Mucosa of gallbladder (tissue), 1 donor: ENCODE measurements at regions not wholly inside any gene's neighbourhood (a gene's known extent, or its start where the extent isn't known, plus 50 kb on each side); places are given as distances from the start of the nearest gene placed in this dataset.
"Not testable (repeated sequence)": the region's sequence is repeated elsewhere in the genome, so short reads cannot be mapped to it uniquely, and the experiment has no call there.

Experiments used
- DNase-seq: peaks from one replicate; pipeline ENCODE4 v3.0.0-alpha.2; 2020; ENCODE audit warnings: low spot score
- donor health status: DM: no; HTN: no; CAD: no.

DNA sequence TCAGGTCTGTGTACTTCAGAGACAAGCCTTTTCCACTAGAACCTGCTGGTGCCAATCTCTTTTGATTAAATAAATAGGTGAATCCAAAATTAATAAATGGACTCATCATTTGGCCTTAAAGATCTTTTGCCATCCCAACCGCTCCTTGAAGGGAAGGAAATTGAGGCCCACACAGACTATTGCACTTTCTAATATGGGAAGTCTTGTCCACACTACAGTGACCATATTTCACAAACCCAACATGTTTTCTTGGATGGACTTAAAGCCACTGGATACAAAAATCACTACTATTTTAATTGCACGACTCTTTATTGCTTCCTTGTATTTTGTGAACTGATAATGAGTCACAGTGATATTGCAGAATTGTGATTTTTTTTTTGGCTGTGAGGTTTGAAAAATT lies 135.0 kb downstream of the DIRAS2 start:
- DNase-seq, result no peak

DNA sequence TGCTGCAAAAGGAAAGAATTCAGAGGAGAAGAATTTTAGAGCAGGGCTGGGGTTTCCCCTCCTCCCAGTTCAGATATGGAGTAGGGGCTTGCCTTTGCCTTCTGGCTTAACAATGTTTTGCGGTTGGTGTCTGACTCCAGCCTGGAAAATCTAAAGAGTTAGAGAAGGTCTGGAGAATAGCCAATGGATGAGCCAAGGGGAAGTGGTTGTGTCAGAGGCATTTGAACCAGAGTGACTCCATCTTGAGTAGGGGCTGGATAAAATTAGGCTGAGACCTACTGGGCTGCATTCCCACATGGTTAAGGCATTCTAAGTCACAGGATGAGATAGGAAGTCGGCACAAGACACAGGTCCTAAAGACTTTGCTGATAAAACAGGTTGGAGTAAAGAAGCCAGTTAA lies 133.7 kb downstream of the DIRAS2 start:
- DNase-seq, result no peak

- no peak for DNase-seq
These were observed 130.9 kb downstream of the DIRAS2 start for GRCh38 chr9:90511711-90512110.

DNA sequence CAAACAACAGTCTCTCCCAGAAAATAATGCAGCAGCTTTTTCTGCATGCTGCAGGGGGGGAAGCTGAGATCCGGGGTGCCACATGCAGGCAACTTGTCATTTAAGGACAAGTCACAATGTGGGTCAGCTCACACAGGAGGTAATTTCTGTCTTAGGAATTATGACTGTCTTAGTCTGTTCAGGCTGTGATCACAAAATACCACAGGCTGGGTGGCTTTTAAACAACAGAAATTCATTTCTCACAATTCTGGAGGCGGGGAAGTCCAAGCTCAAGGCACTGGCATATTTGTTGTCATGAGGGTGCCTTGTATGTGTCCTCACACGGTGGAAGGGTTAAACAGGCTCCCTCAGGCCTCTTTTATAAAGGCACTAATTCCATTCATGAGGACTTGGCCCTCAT lies 127.7 kb downstream of the DIRAS2 start:
- DNase-seq, result no peak

DNA sequence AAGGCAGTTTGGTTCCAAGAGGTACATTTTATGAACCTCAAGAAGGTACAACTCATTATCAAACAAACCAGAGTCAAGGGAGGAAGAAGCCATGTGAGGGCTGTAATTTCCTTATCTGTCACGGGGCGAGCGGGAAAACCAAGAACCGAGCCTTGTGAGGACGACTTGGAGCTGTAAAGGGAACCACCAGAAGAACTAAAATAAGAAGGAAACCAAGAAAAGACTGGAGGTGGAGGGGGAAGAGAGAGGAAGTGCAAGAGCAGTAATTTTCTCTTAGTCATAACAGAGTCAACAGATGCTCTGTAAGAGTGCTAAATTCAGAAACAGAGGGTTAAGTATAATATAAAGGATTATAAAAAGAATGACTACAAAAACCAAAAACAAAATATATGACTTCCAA lies 127.1 kb downstream of the DIRAS2 start:
- DNase-seq, result no peak

- DNase-seq, result no peak
These were observed 125.5 kb downstream of the DIRAS2 start for GRCh38 chr9:90517103-90517502.

DNA sequence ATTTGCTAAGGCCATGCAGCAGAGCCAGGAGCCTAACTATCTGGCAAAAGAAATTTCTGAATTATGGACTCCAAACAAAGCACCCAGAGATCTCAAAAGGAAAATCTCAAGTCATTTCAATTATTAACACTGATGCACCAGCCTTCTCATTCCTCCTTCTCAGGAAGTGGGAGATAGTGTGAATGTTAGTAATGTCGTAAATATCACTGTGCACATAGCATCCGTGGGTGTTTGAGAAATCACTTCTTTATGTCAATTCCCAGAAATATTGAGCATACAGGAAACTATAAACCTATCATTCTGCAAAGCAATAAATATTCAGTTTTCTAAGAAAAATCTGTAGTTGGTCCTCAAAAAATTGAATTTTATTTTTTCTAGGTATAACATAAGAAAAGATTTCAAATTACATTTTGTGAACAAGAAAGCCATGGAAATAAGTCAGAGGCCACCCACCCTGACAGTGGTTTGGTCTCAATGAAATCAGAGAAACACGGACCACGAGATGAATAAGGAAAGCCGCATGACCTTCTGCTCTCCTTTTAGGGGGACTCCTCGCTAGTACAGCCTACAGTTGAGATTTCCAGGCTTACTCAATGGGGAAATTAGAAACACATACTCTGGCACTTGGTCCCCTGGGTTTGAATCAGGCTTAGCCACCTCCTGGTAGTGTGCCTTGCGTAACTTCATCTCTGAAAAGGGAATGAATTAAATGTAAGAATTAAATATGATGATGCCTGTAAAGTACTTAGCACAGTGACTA lies 120.6 kb downstream of the DIRAS2 start:
- no peak for DNase-seq

- DNase-seq, result no peak
These were observed 118.7 kb downstream of the DIRAS2 start for GRCh38 chr9:90523958-90524357.

DNA sequence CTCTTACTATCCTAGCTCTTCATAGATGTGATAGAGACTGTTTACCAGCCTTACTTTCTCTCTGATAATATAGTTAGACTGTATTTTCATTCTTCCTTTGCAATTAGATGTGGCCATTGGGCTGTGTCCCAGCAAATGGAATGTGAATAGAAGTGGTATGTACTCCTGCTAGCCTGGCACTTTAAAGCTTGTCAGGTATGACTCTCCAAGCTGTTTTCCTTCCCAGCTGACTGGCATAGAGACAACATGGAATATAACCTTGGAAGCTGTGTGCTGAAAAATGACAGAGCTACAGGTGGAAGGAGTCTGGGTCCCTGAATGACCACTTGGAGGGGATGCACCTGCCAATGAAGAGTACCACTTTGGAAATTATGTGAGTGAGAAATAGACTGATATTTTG lies 116.2 kb downstream of the DIRAS2 start:
- no peak for DNase-seq

GRCh38 chr9:90536094-90536493 lies 106.5 kb downstream of the DIRAS2 start:
- DNase-seq, result not testable (repeated sequence)

- no peak for DNase-seq
These were observed 104.1 kb downstream of the DIRAS2 start for GRCh38 chr9:90538566-90538965.

- DNase-seq, result no peak
These were observed 103.3 kb downstream of the DIRAS2 start for GRCh38 chr9:90539286-90539685.

GRCh38 chr9:90540734-90541133 lies 101.9 kb downstream of the DIRAS2 start:
- no peak for DNase-seq

DNA sequence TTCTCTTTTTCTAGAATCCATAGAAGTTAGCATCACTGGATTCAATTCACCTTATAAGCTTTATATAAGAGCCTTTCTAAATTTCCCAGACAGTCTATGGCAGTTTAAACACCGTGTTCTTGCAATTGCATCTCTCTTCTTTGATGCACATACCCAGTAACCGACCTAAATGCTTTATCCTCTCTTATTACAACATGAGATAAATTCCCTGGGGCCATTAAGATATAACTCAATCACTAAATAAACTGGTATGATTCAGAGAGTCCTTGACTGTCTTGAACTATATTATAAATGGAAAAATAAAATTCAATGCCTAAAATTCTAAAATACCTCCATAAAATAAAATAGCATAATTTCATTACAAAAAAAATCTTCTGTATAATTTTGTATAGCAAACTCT lies 98.1 kb downstream of the DIRAS2 start:
- DNase-seq, result no peak

GRCh38 chr9:90546200-90546599 lies 96.4 kb downstream of the DIRAS2 start:
- peak; percentile 65 for DNase-seq

DNA sequence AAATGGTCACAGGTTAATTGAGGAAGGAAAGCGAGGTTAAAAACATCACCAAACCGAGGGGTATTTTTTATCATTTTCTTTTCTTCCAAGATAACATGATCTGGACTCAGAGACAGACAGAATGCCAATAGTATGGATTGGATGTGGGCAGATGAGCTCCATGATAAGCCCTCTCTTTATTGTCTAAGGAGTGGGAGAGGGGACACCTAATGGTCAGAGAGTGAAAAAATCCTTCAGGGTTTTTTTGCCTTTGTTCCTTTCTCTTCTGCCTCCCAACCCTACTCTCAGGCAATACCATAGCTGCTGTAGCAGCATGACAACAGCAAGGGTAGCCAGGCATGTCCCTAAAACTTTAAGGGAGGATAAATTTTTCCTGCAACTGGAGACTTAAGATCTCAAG lies 94.7 kb downstream of the DIRAS2 start:
- no peak for DNase-seq

DNA sequence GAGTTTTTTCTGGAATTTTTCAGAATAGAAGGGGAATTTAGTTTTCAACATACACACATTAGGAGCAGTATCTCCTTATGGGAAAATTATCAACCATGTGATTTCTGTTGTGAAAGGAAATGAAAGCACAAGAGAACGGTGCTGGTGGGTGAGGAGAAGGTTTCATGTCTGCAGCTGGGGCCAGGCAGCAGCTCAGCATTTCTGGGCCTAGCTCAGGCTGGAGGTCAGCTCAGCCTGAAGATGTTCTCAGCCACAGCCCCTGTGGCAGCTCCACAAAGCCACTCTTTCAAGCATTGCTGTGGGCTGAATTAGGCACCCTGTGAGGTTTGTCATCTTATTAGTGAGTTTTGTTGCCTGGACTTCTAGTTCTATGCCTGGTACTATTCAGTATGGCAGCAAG lies 90.3 kb downstream of the DIRAS2 start:
- DNase-seq, result no peak

- DNase-seq, result peak; percentile 56
These were observed 87.1 kb downstream of the DIRAS2 start for GRCh38 chr9:90555351-90556057.

DNA sequence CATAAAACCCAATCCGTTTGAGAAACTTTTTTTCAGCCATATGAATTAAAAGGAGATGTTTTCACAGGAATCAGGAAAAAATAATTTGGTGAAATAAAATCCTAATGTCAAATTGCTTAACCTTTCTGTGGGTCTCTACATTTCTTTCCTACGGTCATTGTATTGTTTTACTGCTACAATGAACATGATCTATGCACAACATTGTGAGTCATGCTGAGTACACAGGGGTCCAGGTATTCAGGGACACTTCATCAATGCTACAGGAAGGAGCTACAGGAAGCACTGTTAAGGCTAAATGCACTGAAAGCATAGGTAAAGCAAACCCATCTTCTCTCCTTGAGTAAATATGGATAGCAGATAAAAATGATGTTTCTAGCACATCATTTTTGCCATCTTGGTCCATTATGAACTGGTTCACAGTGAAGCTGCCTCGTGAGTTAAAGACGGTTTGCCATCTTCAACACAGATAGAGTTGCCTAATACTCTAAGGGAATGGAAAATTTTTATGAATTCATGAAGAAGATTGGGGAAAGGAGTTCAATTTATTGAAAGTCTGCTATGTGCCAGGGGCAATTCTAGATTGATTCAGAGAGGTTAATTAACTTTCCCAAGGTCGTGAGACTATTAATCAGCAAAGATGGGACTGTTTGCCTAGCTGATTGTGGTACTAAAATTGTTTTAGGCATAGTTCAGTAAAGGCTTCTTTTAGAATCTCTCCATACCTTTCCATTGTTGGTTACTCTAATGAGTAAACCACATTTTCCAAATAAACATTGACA lies 85.5 kb downstream of the DIRAS2 start:
- DNase-seq, result no peak

GRCh38 chr9:90559075-90560073 lies 83.2 kb downstream of the DIRAS2 start:
- DNase-seq, result no peak
